ENCODE measurements at regions not wholly inside any gene's neighbourhood (a gene's known extent, or its start where the extent isn't known, plus 50 kb on each side); places are given as distances from the start of the nearest gene placed in this dataset.

- ATAC-seq = no peak
- Histone ChIP-seq H3K4me1 (ENCODE audit: insufficient read depth, low read length) (no peaks in the 10 kb centered on the region), H3K27ac (ENCODE audit: extremely low read length, insufficient read depth, low read length) (no peak overlapping the region), H2AFZ (ENCODE audit: low read length) (no peak overlapping the region), H3K9ac (ENCODE audit: insufficient read depth, low read depth, low read length) (no peak overlapping the region), H3K4me3 (replicated peaks in 1 of 3; ENCODE audit: insufficient read depth in 1 of 3, low read depth in 2 of 3, low read length in 3 of 3) (no peak overlapping the region), H3K27me3 (ENCODE audit: control insufficient read depth in 1 of 2, insufficient read depth in 2 of 2, low read length in 2 of 2) (no peaks in the 10 kb centered on the region), H3K9me3 (ENCODE audit: low read length) (no peaks in the 10 kb centered on the region), H3K36me3 (replicated peaks in 1 of 2; ENCODE audit: control insufficient read depth in 1 of 2, insufficient read depth in 2 of 2, low read length in 2 of 2) (no peaks in the 10 kb centered on the region), H3K4me2 (ENCODE audit: low read depth, low read length) (no peak overlapping the region), H3K79me2 (ENCODE audit: insufficient read depth, low read length) (no peaks in the 10 kb centered on the region), H4K20me1 (ENCODE audit: insufficient read depth, low read length) (no peaks in the 10 kb centered on the region)
- no peak for FAIRE-seq
- POLR2A ChIA-PET = no interaction called here
- TF ChIP-seq KDM5B (CRISPR knock-in tag; IDR thresholded peaks at IDR 0.05; ENCODE audit: borderline replicate concordance) (no peak), JARID2 (CRISPR knock-in tag; IDR thresholded peaks at IDR 0.05; ENCODE audit: insufficient replicate concordance) (no peak), TOE1 (CRISPR knock-in tag; IDR thresholded peaks at IDR 0.05) (no peak), ZNF121 (CRISPR knock-in tag; IDR thresholded peaks at IDR 0.05) (no peak), ZNF749 (CRISPR knock-in tag; IDR thresholded peaks at IDR 0.05; ENCODE audit: borderline replicate concordance) (no peak), RFX5 (IDR thresholded peaks at IDR 0.05; ENCODE audit: low read depth, low read length) (no peak), ZNF235 (CRISPR knock-in tag; IDR thresholded peaks at IDR 0.05; ENCODE audit: borderline replicate concordance) (no peak), PATZ1 (CRISPR knock-in tag; IDR thresholded peaks at IDR 0.05) (no peak), AKAP8 (CRISPR knock-in tag; IDR thresholded peaks at IDR 0.05) (no peak)
- in situ Hi-C loops (cut with HindIII; ENCODE audit: extremely low pct_ligation_motif_present, low pct_unique_long_range_greater_than_20kb) = no loop called here
- no peak for DNase-seq (ENCODE audit: low spot score)
- no TSS peak for BruUV-seq (replicated peaks)
- intact Hi-C loops (cut with micrococcal nuclease; ENCODE audit: unreplicated experiment) = no loop called here
- CTCF ChIA-PET (ENCODE audit: low intra/inter-chr PET ratio, low total read pairs) = no interaction called here
- WGBS (ENCODE audit: low lambda C conversion rate) = 0% methylated on average over 3 of the region's 4 CpGs
These were observed 73.7 kb downstream of the SPCS3 start for GRCh38 chr4:176393306-176394013.
